ENCODE measurements at regions not wholly inside any gene's neighbourhood (a gene's known extent, or its start where the extent isn't known, plus 50 kb on each side); places are given as distances from the start of the nearest gene placed in this dataset.

DNA sequence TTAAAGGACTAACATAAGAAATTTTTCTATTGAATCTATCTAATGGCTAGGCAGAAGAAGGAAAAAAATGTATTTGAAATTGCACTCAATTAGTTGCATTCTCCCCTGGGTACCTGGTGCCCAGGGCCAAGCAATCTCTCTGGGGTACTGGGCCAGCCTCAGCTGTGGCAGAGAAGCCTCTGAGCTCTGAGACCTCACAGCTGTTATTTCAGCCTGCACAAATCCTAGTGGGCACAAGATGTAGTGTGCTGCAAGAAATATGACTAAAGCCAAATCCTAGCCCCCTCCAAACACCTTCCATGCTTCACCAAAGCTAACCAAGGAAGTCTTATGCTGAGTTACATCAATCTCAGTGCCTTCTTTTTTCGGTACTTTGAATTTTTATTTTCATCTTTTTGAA lies 478.4 kb downstream of the STK39 start:
- CTCF ChIA-PET, result no interaction called here
- DNase-seq, result no peak
- WGBS (ENCODE audit: low lambda C conversion rate), result 28% methylated on average over 1 of the region's 1 CpG

DNA sequence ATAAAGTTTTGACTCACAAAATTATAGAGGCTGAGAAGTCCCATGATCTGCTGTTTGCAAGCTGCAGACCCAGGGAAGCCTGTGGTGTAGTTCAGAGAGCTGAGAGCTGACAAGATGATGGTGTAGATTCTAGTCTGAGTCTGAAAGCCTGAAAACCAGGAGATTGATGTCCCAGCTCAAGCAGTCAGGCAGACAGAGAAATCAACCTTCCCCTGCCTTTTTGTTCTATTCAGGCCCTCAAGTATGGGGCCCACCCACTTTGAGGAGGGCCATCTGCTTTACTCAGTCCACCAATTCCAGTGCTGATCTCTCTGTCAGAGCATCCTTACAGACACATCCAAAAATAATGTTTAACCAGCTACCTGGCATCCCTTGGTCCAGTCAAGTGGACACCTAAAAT lies 479.6 kb downstream of the STK39 start:
- H3K9ac ChIP-seq, result no peak overlapping the region
- H3F3A ChIP-seq (replicated peaks; ENCODE audit: insufficient read depth), result no peaks in the 10 kb centered on the region
- H4K20me1 ChIP-seq (ENCODE audit: insufficient read depth), result no peaks in the 10 kb centered on the region
- H3K4me3 ChIP-seq (ENCODE audit: low read depth in 2 of 2, low read length in 1 of 2), result no peak overlapping the region
- H3K27me3 ChIP-seq (ENCODE audit: insufficient read depth), result no peaks in the 10 kb centered on the region
- TF ChIP-seq JUND (IDR thresholded peaks at IDR 0.05) (no peak), EZH2phosphoT487 (IDR thresholded peaks at IDR 0.05; ENCODE audit: borderline replicate concordance, low read depth) (no peak), MEF2A (IDR thresholded peaks at IDR 0.05; ENCODE audit: borderline replicate concordance, low read depth) (no peak), FOXJ3 (CRISPR knock-in tag; IDR thresholded peaks at IDR 0.05) (no peak), FOSL2 (IDR thresholded peaks at IDR 0.05; ENCODE audit: borderline replicate concordance, low read depth) (no peak), TAF1 (IDR thresholded peaks at IDR 0.05; ENCODE audit: borderline replicate concordance, low read depth, low read length) (no peak), FOXM1 (IDR thresholded peaks at IDR 0.05; ENCODE audit: low read depth) (no peak), EP300 (IDR thresholded peaks at IDR 0.05; ENCODE audit: borderline replicate concordance in 1 of 2, low read depth in 1 of 2, low read length in 1 of 2) (no peak), NFIC (IDR thresholded peaks at IDR 0.05; ENCODE audit: borderline replicate concordance) (no peak), RCOR1 (IDR thresholded peaks at IDR 0.05; ENCODE audit: low read length) (no peak)
- TF ChIP-seq, protein P1, sequence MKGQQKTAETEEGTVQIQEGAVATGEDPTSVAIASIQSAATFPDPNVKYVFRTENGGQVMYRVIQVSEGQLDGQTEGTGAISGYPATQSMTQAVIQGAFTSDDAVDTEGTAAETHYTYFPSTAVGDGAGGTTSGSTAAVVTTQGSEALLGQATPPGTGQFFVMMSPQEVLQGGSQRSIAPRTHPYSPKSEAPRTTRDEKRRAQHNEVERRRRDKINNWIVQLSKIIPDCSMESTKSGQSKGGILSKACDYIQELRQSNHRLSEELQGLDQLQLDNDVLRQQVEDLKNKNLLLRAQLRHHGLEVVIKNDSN (IDR thresholded peaks at IDR 0.05; ENCODE audit: borderline replicate concordance, low read depth), result no peak
- TF ChIP-seq, protein P2, sequence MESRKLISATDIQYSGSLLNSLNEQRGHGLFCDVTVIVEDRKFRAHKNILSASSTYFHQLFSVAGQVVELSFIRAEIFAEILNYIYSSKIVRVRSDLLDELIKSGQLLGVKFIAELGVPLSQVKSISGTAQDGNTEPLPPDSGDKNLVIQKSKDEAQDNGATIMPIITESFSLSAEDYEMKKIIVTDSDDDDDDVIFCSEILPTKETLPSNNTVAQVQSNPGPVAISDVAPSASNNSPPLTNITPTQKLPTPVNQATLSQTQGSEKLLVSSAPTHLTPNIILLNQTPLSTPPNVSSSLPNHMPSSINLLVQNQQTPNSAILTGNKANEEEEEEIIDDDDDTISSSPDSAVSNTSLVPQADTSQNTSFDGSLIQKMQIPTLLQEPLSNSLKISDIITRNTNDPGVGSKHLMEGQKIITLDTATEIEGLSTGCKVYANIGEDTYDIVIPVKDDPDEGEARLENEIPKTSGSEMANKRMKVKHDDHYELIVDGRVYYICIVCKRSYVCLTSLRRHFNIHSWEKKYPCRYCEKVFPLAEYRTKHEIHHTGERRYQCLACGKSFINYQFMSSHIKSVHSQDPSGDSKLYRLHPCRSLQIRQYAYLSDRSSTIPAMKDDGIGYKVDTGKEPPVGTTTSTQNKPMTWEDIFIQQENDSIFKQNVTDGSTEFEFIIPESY (IDR thresholded peaks at IDR 0.05; ENCODE audit: borderline replicate concordance, low read depth), result no peak
- H3K79me2 ChIP-seq (ENCODE audit: insufficient read depth), result no peaks in the 10 kb centered on the region
- no peaks in the 10 kb centered on the region; a peak in 1 of 4 replicates for H3K4me1 ChIP-seq (ENCODE audit: control insufficient read depth in 1 of 2, insufficient read depth in 2 of 2, low read depth in 1 of 2, low read length in 1 of 2)
- H3K4me2 ChIP-seq, result no peak overlapping the region
- no peak overlapping the region for H2AFZ ChIP-seq (ENCODE audit: low read depth)
- POLR2A ChIA-PET, result no interaction called here
- DNase-seq, result no peak
- no peaks in the 10 kb centered on the region for H3K9me2 ChIP-seq
- H3K36me3 ChIP-seq (replicated peaks in 1 of 2; ENCODE audit: control insufficient read depth in 1 of 2, insufficient read depth in 2 of 2, low read length in 1 of 2), result no peaks in the 10 kb centered on the region
- H3K27ac ChIP-seq (ENCODE audit: low read depth in 2 of 2, low read length in 1 of 2), result no peak overlapping the region
- CTCF ChIA-PET, result no interaction called here
- H3K9me3 ChIP-seq, result no peaks in the 10 kb centered on the region

More for the DNA sequence above, 478.4 kb downstream of the STK39 start:
- H3K4me2 ChIP-seq, result no peak overlapping the region
- H3K27ac ChIP-seq (ENCODE audit: low read depth in 2 of 2, low read length in 1 of 2), result no peak overlapping the region
- no peaks in the 10 kb centered on the region; a peak in 1 of 4 replicates for H3K4me1 ChIP-seq (ENCODE audit: control insufficient read depth in 1 of 2, insufficient read depth in 2 of 2, low read depth in 1 of 2, low read length in 1 of 2)
- H3K27me3 ChIP-seq (ENCODE audit: insufficient read depth), result no peaks in the 10 kb centered on the region
- H3K36me3 ChIP-seq (replicated peaks in 1 of 2; ENCODE audit: control insufficient read depth in 1 of 2, insufficient read depth in 2 of 2, low read length in 1 of 2), result no peaks in the 10 kb centered on the region
- no peak for TF ChIP-seq TEAD4 (IDR thresholded peaks at IDR 0.05; ENCODE audit: borderline replicate concordance, insufficient read depth)
- H3K79me2 ChIP-seq (ENCODE audit: insufficient read depth), result no peaks in the 10 kb centered on the region
- no peaks in the 10 kb centered on the region for H3K9me2 ChIP-seq
- H3K4me3 ChIP-seq (ENCODE audit: low read depth in 2 of 2, low read length in 1 of 2), result no peak overlapping the region
- no peak overlapping the region for H2AFZ ChIP-seq (ENCODE audit: low read depth)
- no peaks in the 10 kb centered on the region for H4K20me1 ChIP-seq (ENCODE audit: insufficient read depth)
- no peaks in the 10 kb centered on the region for H3F3A ChIP-seq (replicated peaks; ENCODE audit: insufficient read depth)
- H3K9ac ChIP-seq, result no peak overlapping the region
- POLR2A ChIA-PET, result no interaction called here
- no peaks in the 10 kb centered on the region for H3K9me3 ChIP-seq

All from SK-N-SH (cell line).